Stomach smooth muscle (tissue), 2 donors: ENCODE measurements at regions not wholly inside any gene's neighbourhood (a gene's known extent, or its start where the extent isn't known, plus 50 kb on each side); places are given as distances from the start of the nearest gene placed in this dataset.
"Not testable (repeated sequence)": the region's sequence is repeated elsewhere in the genome, so short reads cannot be mapped to it uniquely, and the experiment has no call there.

Experiments used
- H3K27ac ChIP-seq: one replicate; pipeline ENCODE4 v1.7.0; 2013; ENCODE audit warnings: mild to moderate bottlenecking, low read length, inconsistent platforms
- H3K27me3 ChIP-seq, 2 donors: one replicate each; pipeline ENCODE4 v1.7.0; 2013; ENCODE audit warnings: low read length in 2 of 2; ENCODE audit not compliant: insufficient read depth in 2 of 2, control insufficient read depth in 1 of 2
- H3K36me3 ChIP-seq, 2 donors: one replicate each; pipeline ENCODE4 v1.7.0; 2013; ENCODE audit warnings: low read length in 2 of 2; ENCODE audit not compliant: control insufficient read depth in 2 of 2, insufficient read depth in 2 of 2
- H3K4me1 ChIP-seq: one replicate; pipeline ENCODE4 v1.7.0; 2013; ENCODE audit warnings: low read length; ENCODE audit not compliant: control insufficient read depth, insufficient read depth
- H3K4me3 ChIP-seq, 2 donors: one replicate each; pipeline ENCODE4 v1.7.0; 2013; ENCODE audit warnings: low read length in 2 of 2
- H3K9ac ChIP-seq, 2 donors: one replicate each; pipeline ENCODE4 v1.7.0; 2013; ENCODE audit warnings: low read length in 2 of 2, mild to moderate bottlenecking in 1 of 2
- H3K9me3 ChIP-seq, 2 donors: one replicate each; pipeline ENCODE4 v1.7.0; 2013; ENCODE audit warnings: low read length in 2 of 2; ENCODE audit not compliant: control insufficient read depth in 2 of 2
- donor health status: healthy.
- donor health status: Pancreatic carcinoma.

DNA sequence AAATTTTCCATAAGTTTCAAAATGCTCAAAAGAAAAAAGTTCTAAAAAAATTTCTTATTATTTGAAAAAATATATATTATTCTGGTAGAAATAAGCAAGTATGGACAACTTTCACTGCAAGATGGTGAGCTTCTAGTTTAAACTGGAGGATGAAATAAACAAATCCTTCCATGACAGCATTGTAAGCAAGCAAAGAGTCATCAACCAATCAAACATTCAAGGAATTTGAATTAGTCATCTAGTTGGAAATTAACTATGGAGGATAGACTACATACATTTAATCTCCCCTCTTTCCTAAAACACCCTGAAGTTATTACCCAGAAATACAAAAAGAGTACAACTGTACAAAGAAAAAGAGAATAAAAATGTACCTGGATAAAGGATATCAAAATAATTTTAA lies 51.0 kb upstream of the IRX5 start:
- no peak overlapping the region for H3K27ac ChIP-seq

DNA sequence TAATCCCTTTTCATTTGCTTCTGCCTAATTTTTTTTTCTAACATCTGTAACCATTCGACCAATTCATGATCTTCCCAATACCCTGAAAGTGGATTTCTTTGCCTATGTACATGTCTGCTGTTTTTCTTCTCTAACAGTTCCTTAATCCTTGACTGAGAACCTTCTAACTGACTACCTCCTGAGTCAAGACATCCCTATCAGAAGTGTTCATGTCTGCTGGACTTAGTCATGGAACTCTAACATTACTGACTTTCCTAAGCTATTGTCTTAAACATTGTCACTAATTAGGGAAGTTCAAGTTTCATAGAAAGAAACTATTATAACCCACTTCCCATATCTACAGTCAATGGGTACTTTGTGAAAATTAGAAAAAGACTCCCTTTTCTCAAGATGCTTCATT lies 52.4 kb upstream of the IRX5 start:
- H3K27ac ChIP-seq = no peak overlapping the region
- peaks cover 0 to 2% of the 10 kb centered on the region in 2 donors for H3K27me3 ChIP-seq
- H3K36me3 ChIP-seq = no peaks in the 10 kb centered on the region
- H3K4me1 ChIP-seq = no peaks in the 10 kb centered on the region
- H3K9ac ChIP-seq = no peak overlapping the region
- no peak overlapping the region for H3K4me3 ChIP-seq
- peaks cover 4 to 5% of the 10 kb centered on the region in 2 donors for H3K9me3 ChIP-seq

More for the DNA sequence above, 51.0 kb upstream of the IRX5 start:
- Histone ChIP-seq H3K9ac (no peak overlapping the region), H3K36me3 (no peaks in the 10 kb centered on the region), H3K4me1 (no peaks in the 10 kb centered on the region), H3K4me3 (no peak overlapping the region), H3K9me3 (peaks cover 5 to 8% of the 10 kb centered on the region in 2 donors), H3K27me3 (peaks cover 0 to 2% of the 10 kb centered on the region in 2 donors)

DNA sequence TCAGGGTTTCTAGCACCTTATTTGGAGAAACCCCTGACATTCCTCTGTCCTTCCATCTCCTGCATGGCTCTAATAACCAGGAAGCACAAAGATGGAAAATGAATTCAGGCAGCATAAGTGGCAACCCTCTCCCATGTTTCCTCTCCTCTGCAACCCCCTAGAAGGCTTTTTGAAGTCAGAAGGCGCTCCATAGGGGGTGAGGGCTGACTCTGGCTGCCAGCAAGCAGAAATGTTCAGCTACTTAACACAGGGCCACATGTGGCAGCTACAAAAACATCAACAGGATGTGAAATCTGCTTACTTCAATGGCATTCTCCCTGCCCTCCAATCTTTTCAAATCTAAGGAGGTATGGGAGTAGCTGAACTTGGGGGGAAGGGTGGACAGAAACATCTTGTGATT lies 55.2 kb upstream of the IRX5 start:
- Histone ChIP-seq H3K9me3 (peaks cover 0 to 2% of the 10 kb centered on the region in 2 donors), H3K27ac (no peak overlapping the region), H3K9ac (no peak overlapping the region), H3K27me3 (peaks cover 0 to 4% of the 10 kb centered on the region in 2 donors), H3K36me3 (no peaks in the 10 kb centered on the region), H3K4me1 (no peaks in the 10 kb centered on the region), H3K4me3 (no peak overlapping the region)

DNA sequence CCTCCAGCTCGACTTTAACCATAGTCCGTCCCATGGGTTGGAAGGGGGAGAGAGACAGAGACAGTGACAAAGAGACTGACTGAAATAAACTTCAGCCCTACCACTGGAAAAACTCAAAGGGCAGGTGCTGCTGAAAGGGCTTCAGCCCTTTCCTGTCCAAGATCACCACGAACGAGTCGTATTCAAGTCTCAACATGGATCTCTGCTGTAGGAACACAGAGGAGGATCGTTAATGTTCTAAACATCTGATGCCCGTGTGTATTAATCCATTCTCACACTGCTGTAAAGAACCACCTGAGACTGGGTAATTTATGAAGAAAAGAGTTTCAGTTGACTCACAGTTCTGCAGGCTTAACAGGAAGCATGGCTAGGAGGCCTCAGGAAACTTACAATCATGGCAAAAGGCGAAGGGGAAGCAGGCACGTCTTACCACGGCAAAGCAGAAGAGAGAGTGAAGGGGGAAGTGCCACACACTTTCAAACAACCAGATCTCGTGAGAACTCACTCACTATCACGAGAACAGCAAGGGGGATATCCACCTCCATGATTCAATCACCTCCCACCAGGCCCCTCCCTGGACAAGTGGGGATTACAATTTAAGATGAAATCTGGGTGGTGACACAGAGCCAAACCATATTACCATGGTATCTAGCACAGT lies 56.8 kb upstream of the IRX5 start:
- H3K27ac ChIP-seq, H3K9me3 ChIP-seq, H3K27me3 ChIP-seq, H3K4me3 ChIP-seq, H3K36me3 ChIP-seq, H3K9ac ChIP-seq, H3K4me1 ChIP-seq: not testable (repeated sequence)

DNA sequence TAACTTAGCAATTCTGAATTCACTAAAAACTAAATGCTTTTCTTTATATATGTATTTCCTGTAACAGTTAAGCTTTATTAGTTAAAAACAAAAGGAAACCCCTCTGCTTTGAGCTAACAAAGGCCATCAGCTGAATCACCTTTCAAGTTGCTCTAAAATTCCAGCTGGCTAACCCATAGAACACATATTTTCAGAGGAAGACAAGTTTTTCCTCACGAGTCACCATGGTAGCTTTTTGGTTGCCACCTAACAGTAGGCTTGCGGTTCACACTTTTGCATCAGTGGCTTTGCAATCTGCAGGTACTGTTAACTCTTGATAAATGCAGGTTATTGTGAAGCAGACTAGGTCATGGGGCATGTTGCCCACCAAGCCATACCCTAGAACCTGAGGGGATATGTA lies 57.6 kb upstream of the IRX5 start:
- peaks cover 0 to 4% of the 10 kb centered on the region in 2 donors for H3K27me3 ChIP-seq
- H3K4me3 ChIP-seq = no peak overlapping the region

DNA sequence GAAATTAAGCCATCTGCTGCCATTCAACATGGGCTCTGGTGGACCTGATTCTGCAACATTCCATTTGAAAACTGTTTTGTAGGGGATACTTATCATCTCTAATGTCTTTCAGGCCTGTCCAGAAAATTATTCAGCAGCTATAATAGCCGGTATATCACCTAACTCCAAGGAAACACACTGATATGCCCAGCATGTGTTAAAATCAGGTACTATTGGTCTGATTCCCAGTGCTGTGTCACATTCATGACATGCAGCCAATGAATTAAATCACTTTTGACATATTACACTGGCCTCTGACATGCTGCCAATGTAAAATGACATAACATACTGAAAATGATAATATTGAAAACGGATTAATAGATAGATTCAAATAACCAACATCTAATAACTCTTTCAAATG lies 60.5 kb upstream of the IRX5 start:
- H3K9ac ChIP-seq = no peak overlapping the region
- H3K4me3 ChIP-seq = no peak overlapping the region
- no peaks in the 10 kb centered on the region for H3K36me3 ChIP-seq
- H3K27ac ChIP-seq = no peak overlapping the region
- no peaks in the 10 kb centered on the region for H3K4me1 ChIP-seq
- H3K9me3 ChIP-seq = peaks cover 4 to 5% of the 10 kb centered on the region in 2 donors
- H3K27me3 ChIP-seq = peaks cover 0 to 2% of the 10 kb centered on the region in 2 donors

More for the DNA sequence above, 57.6 kb upstream of the IRX5 start:
- H3K9ac ChIP-seq = no peak overlapping the region
- no peak overlapping the region for H3K27ac ChIP-seq
- peaks cover 0 to under 1% of the 10 kb centered on the region in 2 donors for H3K9me3 ChIP-seq
- no peaks in the 10 kb centered on the region for H3K36me3 ChIP-seq
- no peaks in the 10 kb centered on the region for H3K4me1 ChIP-seq

DNA sequence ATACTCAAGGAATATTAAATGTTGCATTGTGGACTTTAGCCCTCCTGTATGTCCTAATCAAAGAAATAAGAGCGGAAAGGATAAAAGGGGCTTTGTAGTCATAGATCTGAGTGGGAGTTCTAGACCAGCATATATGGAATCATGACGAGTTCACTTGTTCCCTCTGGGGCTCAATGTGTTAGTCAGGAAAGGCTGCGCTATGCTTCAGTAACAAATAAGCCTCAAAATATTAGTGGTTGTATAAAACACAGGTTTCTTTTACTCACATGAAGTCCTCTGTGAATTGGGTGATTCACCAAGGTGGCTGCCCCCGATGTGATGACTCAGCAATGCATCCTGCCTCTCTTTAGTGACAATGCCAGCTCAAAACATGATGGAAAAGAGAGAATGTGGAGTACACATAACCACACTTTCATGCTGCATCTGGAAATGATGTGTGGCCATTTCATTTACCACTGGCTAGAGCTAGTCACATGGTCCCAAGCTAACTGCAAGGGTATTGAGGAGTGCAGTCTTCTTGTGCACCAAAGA lies 63.3 kb upstream of the IRX5 start:
- Histone ChIP-seq H3K9me3 (peaks cover 4 to 5% of the 10 kb centered on the region in 2 donors), H3K9ac (no peak overlapping the region)

DNA sequence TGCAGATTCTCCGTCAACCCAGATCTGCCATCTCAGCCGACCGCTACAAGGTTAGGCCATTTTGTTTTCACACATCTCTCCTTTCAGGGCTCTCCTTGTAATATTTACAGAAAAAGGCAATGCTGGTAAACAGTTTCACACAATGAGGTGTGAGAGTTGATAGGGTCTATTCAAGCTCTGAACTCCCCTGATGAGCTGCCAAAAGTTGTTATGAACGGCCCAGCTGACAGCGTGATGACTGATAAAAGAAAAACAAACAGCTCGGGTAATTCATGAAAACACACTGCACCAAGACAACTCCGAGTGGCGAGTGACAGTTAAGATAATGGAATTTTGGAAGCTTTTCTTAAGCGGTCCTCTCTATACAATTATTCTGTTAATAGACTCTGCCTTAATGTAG lies 68.1 kb upstream of the IRX5 start:
- Histone ChIP-seq H3K27ac (no peak overlapping the region), H3K4me3 (no peak overlapping the region), H3K36me3 (no peaks in the 10 kb centered on the region), H3K9ac (no peak overlapping the region), H3K9me3 (peaks cover 1 to 2% of the 10 kb centered on the region in 2 donors), H3K4me1 (no peaks in the 10 kb centered on the region), H3K27me3 (no peaks in the 10 kb centered on the region)

More for the DNA sequence above, 63.3 kb upstream of the IRX5 start:
- Histone ChIP-seq H3K27ac (no peak overlapping the region), H3K4me3 (no peak overlapping the region), H3K27me3 (no peaks in the 10 kb centered on the region), H3K36me3 (no peaks in the 10 kb centered on the region), H3K4me1 (no peaks in the 10 kb centered on the region)

DNA sequence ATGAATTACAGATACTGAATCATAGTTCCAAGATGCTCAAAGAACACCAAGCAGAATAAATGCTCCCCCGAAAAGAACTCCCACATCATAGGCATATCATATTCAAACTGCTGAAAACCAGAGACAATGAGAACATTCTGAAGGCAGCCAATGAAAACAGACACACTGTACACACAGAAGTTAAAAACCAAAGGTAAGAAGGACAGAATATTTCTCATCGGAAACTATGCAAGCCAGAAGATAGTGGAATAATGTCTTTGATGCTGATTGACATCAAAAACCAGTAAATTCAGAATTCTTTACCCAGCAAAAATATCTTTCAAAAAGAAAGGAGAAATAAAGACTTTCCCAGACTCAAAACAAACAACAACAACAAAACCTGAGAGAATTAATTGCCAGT lies 73.8 kb upstream of the IRX5 start:
- no peaks in the 10 kb centered on the region for H3K27me3 ChIP-seq
- no peaks in the 10 kb centered on the region for H3K4me1 ChIP-seq
- no peaks in the 10 kb centered on the region for H3K36me3 ChIP-seq
- no peak overlapping the region for H3K4me3 ChIP-seq
- no peak overlapping the region for H3K9ac ChIP-seq
- no peak overlapping the region for H3K27ac ChIP-seq
- no peaks in the 10 kb centered on the region for H3K9me3 ChIP-seq

DNA sequence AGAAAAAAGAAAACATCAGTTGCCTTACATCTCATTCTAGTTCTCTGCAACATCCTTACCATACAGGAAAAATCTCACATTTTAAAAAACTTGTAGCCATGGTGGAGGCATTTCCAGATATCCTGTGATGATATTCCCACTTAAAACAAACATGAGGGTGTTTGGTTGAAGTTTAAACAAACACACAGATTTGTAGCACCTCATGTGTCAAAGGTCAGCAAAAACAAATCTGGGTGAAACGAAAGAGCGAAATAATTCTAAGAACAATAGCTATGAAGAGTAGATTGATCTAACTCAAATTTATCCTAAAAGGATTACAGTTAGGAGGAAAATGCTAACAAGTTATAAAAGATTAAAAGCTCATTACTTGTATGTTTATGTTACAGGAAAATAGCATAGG lies 83.1 kb upstream of the IRX5 start:
- peaks cover 0 to 3% of the 10 kb centered on the region in 2 donors for H3K9me3 ChIP-seq
- H3K9ac ChIP-seq = no peak overlapping the region
- no peaks in the 10 kb centered on the region for H3K36me3 ChIP-seq
- H3K4me1 ChIP-seq = no peaks in the 10 kb centered on the region
- H3K27me3 ChIP-seq = no peaks in the 10 kb centered on the region
- H3K27ac ChIP-seq = no peak overlapping the region
- no peak overlapping the region for H3K4me3 ChIP-seq

DNA sequence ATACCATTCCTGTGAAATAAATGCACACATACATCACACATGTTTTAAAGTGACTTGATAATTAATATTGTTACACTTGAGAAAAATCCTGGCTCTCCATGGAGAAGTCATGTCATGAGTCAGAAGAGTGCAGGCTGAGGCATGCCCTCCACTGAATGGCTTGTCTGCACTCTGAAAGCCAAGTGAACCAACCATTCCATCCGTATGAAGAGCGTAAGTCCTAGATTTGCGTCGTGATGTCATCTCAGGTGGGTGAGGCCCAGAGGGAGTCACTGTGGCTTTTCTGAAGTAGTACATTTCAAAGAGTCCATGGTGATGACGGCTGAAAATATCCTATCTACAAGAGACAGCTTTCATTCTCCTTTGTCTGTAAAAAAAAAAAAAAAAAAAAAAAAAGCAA lies 83.5 kb upstream of the IRX5 start:
- H3K36me3 ChIP-seq = no peaks in the 10 kb centered on the region
- H3K27me3 ChIP-seq = no peaks in the 10 kb centered on the region
- H3K27ac ChIP-seq = no peak overlapping the region
- no peaks in the 10 kb centered on the region for H3K4me1 ChIP-seq
- H3K9ac ChIP-seq = no peak overlapping the region
- H3K9me3 ChIP-seq = peaks cover 0 to 3% of the 10 kb centered on the region in 2 donors
- no peak overlapping the region for H3K4me3 ChIP-seq
